ENCODE measurements at regions not wholly inside any gene's neighbourhood (a gene's known extent, or its start where the extent isn't known, plus 50 kb on each side); places are given as distances from the start of the nearest gene placed in this dataset.

DNA sequence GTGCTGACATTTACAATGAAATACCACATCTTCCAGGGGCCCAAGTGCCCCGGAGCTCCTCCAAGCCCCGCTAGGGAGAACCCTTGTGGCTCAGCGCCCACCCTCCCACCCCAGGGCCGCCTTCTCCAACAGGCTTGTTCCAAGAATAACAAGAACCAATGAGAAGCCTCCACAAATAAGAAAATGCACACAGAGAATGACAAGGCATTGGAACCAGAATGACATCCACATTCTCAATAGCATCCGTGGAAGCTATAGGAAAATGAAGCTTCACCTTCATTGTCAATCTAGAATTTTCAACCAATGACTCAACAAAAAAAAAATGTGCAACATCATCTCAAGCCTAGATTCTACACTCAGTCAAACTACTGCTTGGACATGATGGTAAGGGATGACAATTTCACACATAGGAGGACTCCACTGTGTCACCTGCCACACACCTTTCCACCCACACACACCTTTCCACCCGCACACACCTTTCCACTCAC lies 50.4 kb upstream of the PPP2R2D start:
- TF ChIP-seq POLR2A (IDR thresholded peaks at IDR 0.05) (no peak), CTCF (IDR thresholded peaks at IDR 0.05) (no peak), EP300 (IDR thresholded peaks at IDR 0.05) (no peak)
